ENCODE measurements at regions not wholly inside any gene's neighbourhood (a gene's known extent, or its start where the extent isn't known, plus 50 kb on each side); places are given as distances from the start of the nearest gene placed in this dataset.

DNA sequence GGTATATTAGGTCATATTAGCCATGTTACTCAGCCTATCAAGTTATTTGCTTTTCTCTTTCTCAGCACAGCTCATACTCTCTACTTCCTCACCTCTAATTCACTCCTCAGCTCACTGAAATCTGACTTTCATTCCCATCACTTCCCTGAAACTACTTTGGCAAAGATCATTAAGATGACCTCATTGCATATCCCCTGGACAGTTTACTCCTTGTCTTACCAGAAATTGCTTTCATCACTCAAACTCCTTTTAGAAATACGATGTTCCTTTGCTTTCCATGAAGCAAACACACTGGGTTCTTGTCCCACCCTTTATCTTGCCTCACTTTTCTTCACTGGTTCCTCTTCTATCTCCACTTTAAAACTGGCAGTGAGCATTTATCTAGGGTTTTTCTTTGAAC, 354.4 kb downstream of the TUSC7 start:
- no peak overlapping the region for H3K27ac ChIP-seq
- H3K79me2 ChIP-seq (ENCODE audit: insufficient read depth), result no peaks in the 10 kb centered on the region
- H2AFZ ChIP-seq, result 0 out of 2 replicates have a peak overlapping the region, but pooled peaks have one; percentile 37
- H3K27me3 ChIP-seq (replicated peaks; ENCODE audit: insufficient read depth), result no peaks in the 10 kb centered on the region
- no peaks in the 10 kb centered on the region for H3K9me2 ChIP-seq (ENCODE audit: insufficient read depth)
- H3K4me1 ChIP-seq (ENCODE audit: insufficient read depth), result peaks cover 9% of the 10 kb centered on the region
- 54 to 55% methylated on average over 1 of the region's 1 CpG for WGBS, 2 experiments (ENCODE audit: low coverage in 1 of 2, low lambda C conversion rate in 2 of 2, missing lambda C conversion rate in 2 of 2)
- H3K36me3 ChIP-seq (ENCODE audit: low read depth), result no peaks in the 10 kb centered on the region
- TF ChIP-seq EZH2phosphoT487 (IDR thresholded peaks at IDR 0.05; ENCODE audit: insufficient read depth, low read depth) (no peak), EZH2 (IDR thresholded peaks at IDR 0.05; ENCODE audit: insufficient read depth, poor library complexity, severe bottlenecking) (no peak)
- H3F3A ChIP-seq (ENCODE audit: insufficient read depth), result no peaks in the 10 kb centered on the region
- in situ Hi-C loops (cut with MboI), result no loop called here
- H3K4me2 ChIP-seq (ENCODE audit: unreplicated experiment), result no peak overlapping the region
- no peaks in the 10 kb centered on the region for H4K20me1 ChIP-seq (ENCODE audit: insufficient read depth)
- H3K4me3 ChIP-seq, result no peak overlapping the region
- H3K9me3 ChIP-seq (ENCODE audit: low read depth), result no peaks in the 10 kb centered on the region
- DNase-seq, result peak; percentile 24
- H3K9ac ChIP-seq, result no peak overlapping the region

DNA sequence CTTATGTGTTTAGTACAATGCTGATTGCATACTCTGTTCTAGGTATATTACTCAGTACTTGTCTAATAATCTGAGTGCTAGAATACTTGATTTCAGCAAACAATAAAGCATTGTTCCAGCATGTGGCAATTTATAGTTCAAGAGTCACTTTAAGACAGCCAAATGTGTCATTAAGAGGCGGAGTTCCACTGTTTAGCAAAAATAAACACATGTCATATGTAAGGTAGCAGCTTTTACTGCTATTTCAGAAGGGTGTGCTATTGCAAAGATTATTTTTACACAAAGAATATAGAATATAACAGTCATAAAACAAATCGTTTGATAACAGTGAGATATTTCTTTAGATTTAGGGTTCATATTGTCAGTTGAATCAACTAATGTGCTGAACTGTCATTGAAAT, 358.7 kb downstream of the TUSC7 start:
- H3K4me1 ChIP-seq (ENCODE audit: insufficient read depth), result no peaks in the 10 kb centered on the region
- no peaks in the 10 kb centered on the region for H3K9me3 ChIP-seq (ENCODE audit: low read depth)
- no peaks in the 10 kb centered on the region for H3K36me3 ChIP-seq (ENCODE audit: low read depth)
- TF ChIP-seq EZH2phosphoT487 (IDR thresholded peaks at IDR 0.05; ENCODE audit: insufficient read depth, low read depth) (no peak), EZH2 (IDR thresholded peaks at IDR 0.05; ENCODE audit: insufficient read depth, poor library complexity, severe bottlenecking) (no peak)
- no peak overlapping the region for H3K4me2 ChIP-seq (ENCODE audit: unreplicated experiment)
- H3K4me3 ChIP-seq, result no peak overlapping the region
- H3K9ac ChIP-seq, result no peak overlapping the region
- no peaks in the 10 kb centered on the region for H3K27me3 ChIP-seq (replicated peaks; ENCODE audit: insufficient read depth)
- no peaks in the 10 kb centered on the region for H3F3A ChIP-seq (ENCODE audit: insufficient read depth)
- no peak for DNase-seq
- H3K27ac ChIP-seq, result no peak overlapping the region
- no peaks in the 10 kb centered on the region for H4K20me1 ChIP-seq (ENCODE audit: insufficient read depth)
- in situ Hi-C loops (cut with MboI), result no loop called here
- no peak overlapping the region for H2AFZ ChIP-seq
- WGBS, 2 experiments (ENCODE audit: low coverage in 1 of 2, low lambda C conversion rate in 2 of 2, missing lambda C conversion rate in 2 of 2), result 65 to 79% methylated on average over 2 of the region's 2 CpGs
- H3K9me2 ChIP-seq (ENCODE audit: insufficient read depth), result no peaks in the 10 kb centered on the region
- H3K79me2 ChIP-seq (ENCODE audit: insufficient read depth), result no peaks in the 10 kb centered on the region

DNA sequence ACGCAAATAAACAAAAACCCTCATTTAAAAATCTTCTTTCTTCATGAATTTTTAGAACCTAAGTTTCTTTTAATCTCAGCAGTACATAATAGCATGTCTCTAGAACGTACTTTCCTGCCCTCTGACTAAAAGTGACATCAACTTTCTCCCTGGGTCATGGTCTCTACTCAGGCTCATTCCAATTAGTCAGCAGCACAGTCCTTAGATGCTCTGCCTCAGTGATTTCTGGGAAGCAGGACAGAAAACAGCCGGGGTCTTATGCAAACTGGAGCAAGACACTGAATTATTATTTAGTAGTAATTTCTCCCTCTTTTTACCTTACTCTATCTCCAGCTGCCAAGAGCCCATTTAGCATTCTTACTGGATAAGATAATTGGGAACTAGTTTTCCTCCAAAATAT, 365.2 kb downstream of the TUSC7 start:
- Histone ChIP-seq H4K20me1 (ENCODE audit: insufficient read depth) (no peaks in the 10 kb centered on the region), H3K9me2 (ENCODE audit: insufficient read depth) (no peaks in the 10 kb centered on the region), H3K9ac (no peak overlapping the region), H3K4me2 (ENCODE audit: unreplicated experiment) (no peak overlapping the region), H3K4me1 (ENCODE audit: insufficient read depth) (peaks cover 10% of the 10 kb centered on the region; the same call in 1 of the 2 replicates), H3F3A (ENCODE audit: insufficient read depth) (no peaks in the 10 kb centered on the region), H3K27ac (no peak overlapping the region), H3K4me3 (no peak overlapping the region), H3K36me3 (ENCODE audit: low read depth) (no peaks in the 10 kb centered on the region), H2AFZ (no peak overlapping the region), H3K9me3 (ENCODE audit: low read depth) (no peaks in the 10 kb centered on the region), H3K79me2 (ENCODE audit: insufficient read depth) (no peaks in the 10 kb centered on the region), H3K27me3 (replicated peaks; ENCODE audit: insufficient read depth) (no peaks in the 10 kb centered on the region)
- WGBS, 2 experiments (ENCODE audit: low coverage in 1 of 2, low lambda C conversion rate in 2 of 2, missing lambda C conversion rate in 2 of 2), result 32 to 33% methylated on average over 3 of the region's 3 CpGs
- TF ChIP-seq EZH2 (IDR thresholded peaks at IDR 0.05; ENCODE audit: insufficient read depth, poor library complexity, severe bottlenecking) (no peak), EZH2phosphoT487 (IDR thresholded peaks at IDR 0.05; ENCODE audit: insufficient read depth, low read depth) (no peak)
- peak; percentile 47 for DNase-seq
- in situ Hi-C loops (cut with MboI), result no loop called here

DNA sequence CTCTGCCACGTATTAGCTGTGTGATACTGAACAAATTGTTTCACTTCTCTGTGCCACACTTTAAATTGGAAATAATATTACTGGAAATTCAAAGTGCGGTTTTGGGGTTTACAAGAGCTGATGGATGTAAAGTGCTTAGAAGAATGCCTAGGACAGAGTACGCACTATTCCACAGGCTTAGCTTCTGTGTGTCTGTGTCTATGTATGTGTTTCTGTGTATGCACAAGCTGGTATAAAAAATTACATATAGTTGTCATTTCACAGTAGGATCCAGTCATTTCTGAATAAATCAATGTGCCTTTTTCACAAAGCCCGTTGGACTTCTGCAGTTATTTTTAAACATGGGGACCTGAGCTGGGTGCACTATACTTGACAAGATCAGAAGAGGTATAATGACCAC, 370.4 kb downstream of the TUSC7 start:
- Histone ChIP-seq H3K36me3 (ENCODE audit: low read depth) (no peaks in the 10 kb centered on the region), H3K9me3 (ENCODE audit: low read depth) (no peaks in the 10 kb centered on the region), H3K79me2 (ENCODE audit: insufficient read depth) (no peaks in the 10 kb centered on the region), H3K27ac (no peak overlapping the region), H3K4me2 (ENCODE audit: unreplicated experiment) (no peak overlapping the region), H3K4me3 (no peak overlapping the region), H3K27me3 (replicated peaks; ENCODE audit: insufficient read depth) (no peaks in the 10 kb centered on the region), H3F3A (ENCODE audit: insufficient read depth) (no peaks in the 10 kb centered on the region), H4K20me1 (ENCODE audit: insufficient read depth) (no peaks in the 10 kb centered on the region), H3K9ac (no peak overlapping the region), H2AFZ (no peak overlapping the region), H3K9me2 (ENCODE audit: insufficient read depth) (no peaks in the 10 kb centered on the region), H3K4me1 (ENCODE audit: insufficient read depth) (0 out of 2 replicates have a peak, but pooled peaks cover 1% of the 10 kb centered on the region)
- DNase-seq, result no peak
- TF ChIP-seq EZH2phosphoT487 (IDR thresholded peaks at IDR 0.05; ENCODE audit: insufficient read depth, low read depth), result no peak
- no peak for TF ChIP-seq EZH2 (IDR thresholded peaks at IDR 0.05; ENCODE audit: insufficient read depth, poor library complexity, severe bottlenecking)
- WGBS, 2 experiments (ENCODE audit: low coverage in 1 of 2, low lambda C conversion rate in 2 of 2, missing lambda C conversion rate in 2 of 2), result 69 to 74% methylated on average over 4 of the region's 4 CpGs
- in situ Hi-C loops (cut with MboI), result no loop called here

DNA sequence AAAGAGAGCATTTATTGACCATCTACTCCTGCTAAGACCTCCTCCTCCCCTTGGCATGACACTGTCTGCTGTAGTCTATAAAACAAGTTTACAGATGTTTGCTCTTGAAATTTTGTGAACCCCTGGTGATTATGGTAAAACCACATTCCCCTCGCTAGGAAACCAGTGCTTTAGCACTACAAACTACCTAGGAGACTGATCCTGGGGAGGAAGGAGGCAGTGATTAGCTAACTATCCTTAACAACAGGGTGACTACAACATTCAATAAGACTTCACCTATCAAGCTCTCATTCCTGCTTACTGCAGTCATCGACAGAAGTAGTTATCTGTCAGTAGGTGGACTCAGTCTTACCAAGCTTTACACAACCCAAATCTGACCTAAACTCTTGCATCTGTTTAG, 371.3 kb downstream of the TUSC7 start:
- Histone ChIP-seq H3K27me3 (replicated peaks; ENCODE audit: insufficient read depth) (no peaks in the 10 kb centered on the region), H3K9ac (no peak overlapping the region), H3K9me3 (ENCODE audit: low read depth) (no peaks in the 10 kb centered on the region), H3K9me2 (ENCODE audit: insufficient read depth) (no peaks in the 10 kb centered on the region), H3K4me1 (ENCODE audit: insufficient read depth) (no peaks in the 10 kb centered on the region), H4K20me1 (ENCODE audit: insufficient read depth) (no peaks in the 10 kb centered on the region), H3K36me3 (ENCODE audit: low read depth) (no peaks in the 10 kb centered on the region), H3K4me2 (ENCODE audit: unreplicated experiment) (no peak overlapping the region), H3F3A (ENCODE audit: insufficient read depth) (no peaks in the 10 kb centered on the region), H3K27ac (no peak overlapping the region), H2AFZ (no peak overlapping the region), H3K79me2 (ENCODE audit: insufficient read depth) (no peaks in the 10 kb centered on the region), H3K4me3 (no peak overlapping the region)
- no peak for DNase-seq
- in situ Hi-C loops (cut with MboI), result no loop called here
- WGBS, 2 experiments (ENCODE audit: low coverage in 1 of 2, low lambda C conversion rate in 2 of 2, missing lambda C conversion rate in 2 of 2), result 33 to 39% methylated on average over 2 of the region's 2 CpGs
- TF ChIP-seq EZH2phosphoT487 (IDR thresholded peaks at IDR 0.05; ENCODE audit: insufficient read depth, low read depth) (no peak), EZH2 (IDR thresholded peaks at IDR 0.05; ENCODE audit: insufficient read depth, poor library complexity, severe bottlenecking) (no peak)

Data from GM23248 (cell line).